GM13977 (cell line): ENCODE measurements at regions not wholly inside any gene's neighbourhood (a gene's known extent, or its start where the extent isn't known, plus 50 kb on each side); places are given as distances from the start of the nearest gene placed in this dataset.

Experiments
- DNase-seq: peaks from one replicate; pipeline ENCODE4 v3.0.0; 2012; ENCODE audit warnings: low spot score
- CTCF ChIP-seq: IDR thresholded peaks from 2 replicates; pipeline ENCODE4 v1.5.1; 2012; ENCODE audit warnings: mild to moderate bottlenecking, control low read depth; ENCODE audit not compliant: insufficient read depth; ENCODE audit errors: extremely low read depth, missing control alignments
- in situ Hi-C: fragments of 300-500 bp; cut with MboI; formaldehyde crosslinking; loops from one replicate; pipeline ENCODE4 v1.12.0; 2022; ENCODE audit warnings: low sequenced_read_pairs, low pct_unique_long_range_greater_than_20kb, mixed read lengths, inconsistent platforms; ENCODE audit not compliant: unreplicated experiment

GRCh38 chr16:50939356-50939755 lies 197.5 kb downstream of the CYLD start:
- in situ Hi-C loops: no loop called here
- TF ChIP-seq CTCF: no peak
- DNase-seq: no peak

GRCh38 chr16:50938932-50939331 lies 197.0 kb downstream of the CYLD start:
- no peak for TF ChIP-seq CTCF
- in situ Hi-C loops: no loop called here
- DNase-seq: no peak

DNA sequence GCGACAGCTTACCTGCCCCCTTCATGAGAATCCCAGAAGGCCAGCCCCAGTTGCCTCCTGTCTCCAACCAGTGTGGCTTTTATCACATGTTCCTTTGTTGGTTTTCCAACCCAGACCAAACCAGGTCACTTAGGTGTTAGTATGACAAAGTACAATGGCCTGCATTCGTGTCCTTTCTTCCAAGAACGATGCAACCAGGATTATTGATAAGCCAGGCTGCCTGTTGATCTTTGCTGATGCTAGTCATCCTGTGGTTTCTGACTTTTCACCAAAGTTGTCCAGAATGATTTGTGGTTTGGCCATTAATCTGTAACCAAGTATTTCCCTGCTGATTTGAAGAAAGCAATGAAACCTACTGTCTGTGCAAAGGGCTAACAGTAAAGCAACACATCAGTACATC lies 191.4 kb downstream of the CYLD start:
- in situ Hi-C loops: no loop called here
- no peak for TF ChIP-seq CTCF
- DNase-seq: no peak

- in situ Hi-C loops: no loop called here
- no peak for TF ChIP-seq CTCF
- DNase-seq: no peak
These were observed 190.6 kb downstream of the CYLD start for GRCh38 chr16:50932348-50932935.

DNA sequence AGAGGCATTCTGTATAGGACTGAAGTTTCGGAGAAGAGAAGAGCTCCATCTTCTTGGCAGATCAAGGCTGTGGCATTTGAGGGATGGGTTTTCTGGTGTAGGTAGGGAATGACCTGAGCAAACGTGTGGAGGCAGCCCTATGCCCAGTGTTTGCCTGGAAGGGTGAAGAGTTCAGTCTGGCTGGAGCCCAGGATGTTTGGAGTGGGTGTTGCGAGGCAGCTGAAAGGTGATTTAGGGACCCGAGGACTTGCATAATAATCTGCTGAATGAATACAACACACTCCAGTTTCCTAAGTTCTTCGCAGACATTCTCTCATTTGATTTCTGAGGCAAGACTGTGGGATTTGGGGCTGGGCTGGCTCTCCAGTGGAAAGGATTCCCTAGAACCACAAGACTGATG lies 186.2 kb downstream of the CYLD start:
- no peak for DNase-seq
- TF ChIP-seq CTCF: no peak
- in situ Hi-C loops: no loop called here

DNA sequence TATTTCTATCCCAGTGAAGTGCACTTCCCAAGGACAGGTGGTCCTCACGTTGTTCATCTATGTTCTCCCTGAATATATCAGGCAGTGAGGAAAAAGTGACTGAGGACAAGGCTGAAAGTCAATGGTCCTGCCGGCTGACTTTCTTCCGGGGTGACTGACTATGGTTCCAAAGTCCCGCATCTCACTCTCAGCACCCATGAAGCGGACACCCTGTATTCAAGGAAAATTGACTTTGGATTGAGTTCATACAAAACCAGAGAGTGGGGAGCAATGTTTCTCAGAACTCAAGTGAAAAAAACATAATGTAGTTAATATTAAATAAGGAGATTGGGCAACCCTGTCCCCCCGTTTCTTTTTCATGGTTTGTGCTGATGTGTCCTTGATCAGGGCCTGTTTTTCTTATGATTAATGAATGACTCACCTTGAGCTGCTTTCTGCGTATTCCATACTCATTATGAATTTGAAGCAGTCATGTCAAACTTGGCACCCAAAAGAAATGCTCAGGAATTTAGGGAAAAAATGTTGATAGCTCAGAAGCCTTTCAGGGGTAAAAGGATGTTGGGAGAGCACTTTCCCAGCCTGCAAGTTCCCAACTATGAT lies 184.0 kb downstream of the CYLD start:
- in situ Hi-C loops: no loop called here
- no peak for DNase-seq
- TF ChIP-seq CTCF: no peak
